A549 (cell line): ENCODE measurements at regions not wholly inside any gene's neighbourhood (a gene's known extent, or its start where the extent isn't known, plus 50 kb on each side); places are given as distances from the start of the nearest gene placed in this dataset.

Source experiments
- HDAC2 ChIP-seq: fragments of 200-600 bp; sonication (generic); IDR thresholded peaks from 2 replicates; pipeline ENCODE4 v1.6.1; 2016
- HOXA7 ChIP-seq: fragments of 250-450 bp; sonication (Bioruptor Pico); IDR thresholded peaks from 2 replicates; pipeline ENCODE4 v1.5.0; 2020; ENCODE audit warnings: mild to moderate bottlenecking, moderate library complexity
- RAD21 ChIP-seq, 2 experiments: fragments of >200 bp in 1 of 2; sonication (Bioruptor Twin) in 1 of 2; formaldehyde crosslinking in 1 of 2; IDR thresholded peaks in 1 of 2; conservative IDR thresholded peaks in 1 of 2; 2 replicates in 1 of 2; 3 replicates in 1 of 2; pipeline ENCODE4 v1.6.1; 2012 to 2018; ENCODE audit warnings: inconsistent platforms in 1 of 2
- ZFP36 ChIP-seq: fragments of 450-650 bp; IDR thresholded peaks from 2 replicates; pipeline ENCODE4 v1.6.1; 2014; ENCODE audit warnings: borderline replicate concordance; ENCODE audit not compliant: partially characterized antibody
- TF ChIP-seq, protein P1 (sequence below): fragments of >200 bp; sonication (Bioruptor Twin); formaldehyde crosslinking; IDR thresholded peaks from 3 replicates; pipeline ENCODE4 v1.5.1; 2016
- TF ChIP-seq, protein P2 (sequence below): fragments of 150-350 bp; IDR thresholded peaks from 2 replicates; pipeline ENCODE4 v1.6.1; 2014; ENCODE audit warnings: low read depth, mild to moderate bottlenecking, low read length

DNA sequence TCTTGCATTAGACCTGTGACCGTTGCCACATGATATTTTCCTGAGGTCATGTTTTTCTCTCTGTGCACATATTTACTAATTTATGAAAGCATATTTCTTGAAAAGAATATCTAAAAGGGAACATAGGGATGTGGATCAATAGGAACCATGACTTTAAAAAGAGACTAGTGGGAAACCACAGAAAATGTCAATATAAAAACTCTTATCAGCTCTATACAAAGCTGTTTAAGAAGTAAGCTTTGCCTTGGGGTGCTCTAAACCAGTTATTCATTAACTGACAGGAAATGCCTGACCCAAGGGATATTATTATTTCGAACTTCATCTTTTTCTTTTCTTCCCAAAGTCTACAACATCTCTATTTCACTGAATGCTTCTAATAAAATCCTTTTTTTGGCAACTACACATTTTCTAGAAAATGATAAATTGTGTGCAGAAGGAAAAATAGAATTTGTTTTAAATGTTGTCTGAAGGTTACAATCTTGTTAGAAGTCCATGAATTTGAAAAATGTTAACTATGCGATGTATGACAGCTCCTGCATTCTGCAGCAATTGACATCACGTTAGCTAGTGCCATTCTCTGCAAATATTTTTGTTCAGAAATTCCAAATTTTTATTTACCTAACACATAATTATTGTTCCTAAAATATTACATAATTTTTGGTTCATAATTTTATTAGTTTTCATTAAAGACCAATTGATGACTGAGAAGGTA is 345.0 kb downstream of the SLC16A7 start:
- TF ChIP-seq RAD21 (conservative IDR thresholded peaks at IDR 0.05 in 1 of 2, IDR thresholded peaks at IDR 0.05 in 1 of 2) (no peak), HOXA7 (CRISPR knock-in tag) (no peak), HDAC2 (no peak), ZFP36 (no peak)
- TF ChIP-seq, protein P1, sequence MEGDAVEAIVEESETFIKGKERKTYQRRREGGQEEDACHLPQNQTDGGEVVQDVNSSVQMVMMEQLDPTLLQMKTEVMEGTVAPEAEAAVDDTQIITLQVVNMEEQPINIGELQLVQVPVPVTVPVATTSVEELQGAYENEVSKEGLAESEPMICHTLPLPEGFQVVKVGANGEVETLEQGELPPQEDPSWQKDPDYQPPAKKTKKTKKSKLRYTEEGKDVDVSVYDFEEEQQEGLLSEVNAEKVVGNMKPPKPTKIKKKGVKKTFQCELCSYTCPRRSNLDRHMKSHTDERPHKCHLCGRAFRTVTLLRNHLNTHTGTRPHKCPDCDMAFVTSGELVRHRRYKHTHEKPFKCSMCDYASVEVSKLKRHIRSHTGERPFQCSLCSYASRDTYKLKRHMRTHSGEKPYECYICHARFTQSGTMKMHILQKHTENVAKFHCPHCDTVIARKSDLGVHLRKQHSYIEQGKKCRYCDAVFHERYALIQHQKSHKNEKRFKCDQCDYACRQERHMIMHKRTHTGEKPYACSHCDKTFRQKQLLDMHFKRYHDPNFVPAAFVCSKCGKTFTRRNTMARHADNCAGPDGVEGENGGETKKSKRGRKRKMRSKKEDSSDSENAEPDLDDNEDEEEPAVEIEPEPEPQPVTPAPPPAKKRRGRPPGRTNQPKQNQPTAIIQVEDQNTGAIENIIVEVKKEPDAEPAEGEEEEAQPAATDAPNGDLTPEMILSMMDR: no peak
- TF ChIP-seq, protein P2, sequence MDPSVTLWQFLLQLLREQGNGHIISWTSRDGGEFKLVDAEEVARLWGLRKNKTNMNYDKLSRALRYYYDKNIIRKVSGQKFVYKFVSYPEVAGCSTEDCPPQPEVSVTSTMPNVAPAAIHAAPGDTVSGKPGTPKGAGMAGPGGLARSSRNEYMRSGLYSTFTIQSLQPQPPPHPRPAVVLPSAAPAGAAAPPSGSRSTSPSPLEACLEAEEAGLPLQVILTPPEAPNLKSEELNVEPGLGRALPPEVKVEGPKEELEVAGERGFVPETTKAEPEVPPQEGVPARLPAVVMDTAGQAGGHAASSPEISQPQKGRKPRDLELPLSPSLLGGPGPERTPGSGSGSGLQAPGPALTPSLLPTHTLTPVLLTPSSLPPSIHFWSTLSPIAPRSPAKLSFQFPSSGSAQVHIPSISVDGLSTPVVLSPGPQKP: no peak
